BLaER1 treated with 17β-estradiol and CSF1 and Interleukin-3, amounts not matched to agents 10 nM and 100 nM (cell line): ENCODE measurements at regions not wholly inside any gene's neighbourhood (a gene's known extent, or its start where the extent isn't known, plus 50 kb on each side); places are given as distances from the start of the nearest gene placed in this dataset.
"Not testable (repeated sequence)": the region's sequence is repeated elsewhere in the genome, so short reads cannot be mapped to it uniquely, and the experiment has no call there.

ENCODE experiments used
- H3K27ac ChIP-seq, 11 experiments: shearing (Covaris generic); formaldehyde crosslinking; 2 replicates each; pipeline ENCODE4 v1.8.1; 2022
- H3K27me3 ChIP-seq, 11 experiments: shearing (Covaris generic); formaldehyde crosslinking; 2 replicates each; pipeline ENCODE4 v1.8.1; 2022
- H3K36me3 ChIP-seq, 11 experiments: shearing (Covaris generic); formaldehyde crosslinking; 2 replicates each; pipeline ENCODE4 v1.8.1; 2022
- H3K4me1 ChIP-seq, 10 experiments: shearing (Covaris generic); formaldehyde crosslinking; 2 replicates each; pipeline ENCODE4 v1.8.1; 2022
- H3K4me2 ChIP-seq, 11 experiments: shearing (Covaris generic); formaldehyde crosslinking; 2 replicates each; pipeline ENCODE4 v1.8.1; 2022
- H3K4me3 ChIP-seq, 10 experiments: shearing (Covaris generic); formaldehyde crosslinking; 2 replicates each; pipeline ENCODE4 v1.8.1; 2022
- H3K9ac ChIP-seq, 11 experiments: shearing (Covaris generic); formaldehyde crosslinking; 2 replicates each; pipeline ENCODE4 v1.8.1; 2022
- H3K9me3 ChIP-seq, 11 experiments: shearing (Covaris generic); formaldehyde crosslinking; replicated peaks in 1 of 11; 2 replicates each; pipeline ENCODE4 v1.8.1; 2022
- H4K20me1 ChIP-seq, 11 experiments: shearing (Covaris generic); formaldehyde crosslinking; 2 replicates each; pipeline ENCODE4 v1.8.1; 2022
- Cebpa-rat ChIP-seq, 11 experiments: shearing (Covaris generic); IDR thresholded peaks; 2 replicates each; pipeline ENCODE4 v1.8.1; 2022

DNA sequence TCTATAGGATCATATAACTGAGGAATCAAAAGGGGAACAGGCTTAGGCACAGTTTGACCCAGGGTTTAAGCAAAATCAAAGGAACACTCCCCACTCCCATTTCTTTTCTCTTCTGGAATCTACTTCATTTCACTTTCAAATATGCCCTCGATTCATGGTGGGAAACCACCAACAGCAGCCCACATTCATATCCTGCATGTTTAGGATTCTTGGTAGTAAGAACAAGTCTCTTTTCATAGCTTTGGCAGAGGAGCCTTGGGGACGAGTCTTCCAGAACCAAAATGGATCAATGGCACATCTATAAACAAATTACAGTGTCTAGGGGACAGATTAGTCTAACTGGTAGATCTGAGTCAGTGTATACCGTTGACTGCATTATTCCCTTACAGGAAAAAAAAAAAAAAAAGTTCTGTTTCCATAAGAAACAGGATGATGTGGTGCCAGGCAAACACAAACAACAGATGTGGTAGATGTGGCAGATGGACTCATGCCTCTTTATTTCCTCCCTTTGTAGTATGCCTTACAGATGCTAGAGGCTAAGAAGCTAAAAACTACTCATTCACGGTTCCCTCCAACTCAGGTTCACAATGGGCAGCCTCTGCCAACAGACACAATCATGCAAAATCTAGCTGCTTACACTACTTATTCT lies 578.3 kb upstream of the ADAMTS9 start:
- H3K9me3 ChIP-seq = peaks cover 0 to 19% (median 8%) of the 10 kb centered on the region in 11 experiments; a peak in 15 of 22 replicates
- no peak overlapping the region for H3K27ac ChIP-seq
- TF ChIP-seq Cebpa-rat (IDR thresholded peaks at IDR 0.05) = no peak
- no peak overlapping the region for H3K4me2 ChIP-seq
- no peaks in the 10 kb centered on the region for H4K20me1 ChIP-seq
- H3K4me1 ChIP-seq = no peaks in the 10 kb centered on the region
- H3K9ac ChIP-seq = no peak overlapping the region
- no peaks in the 10 kb centered on the region for H3K36me3 ChIP-seq
- H3K4me3 ChIP-seq = no peak overlapping the region
- no peaks in the 10 kb centered on the region for H3K27me3 ChIP-seq

GRCh38 chr3:65265511-65265910 lies 577.7 kb upstream of the ADAMTS9 start:
- no peaks in the 10 kb centered on the region for H4K20me1 ChIP-seq
- H3K4me3 ChIP-seq = no peak overlapping the region
- H3K9ac ChIP-seq = no peak overlapping the region
- H3K36me3 ChIP-seq = no peaks in the 10 kb centered on the region
- peaks cover 0 to 25% (median 9%) of the 10 kb centered on the region in 11 experiments; a peak in 15 of 22 replicates for H3K9me3 ChIP-seq
- no peaks in the 10 kb centered on the region for H3K4me1 ChIP-seq
- no peak for TF ChIP-seq Cebpa-rat (IDR thresholded peaks at IDR 0.05)
- no peak overlapping the region for H3K27ac ChIP-seq
- H3K4me2 ChIP-seq = no peak overlapping the region
- H3K27me3 ChIP-seq = no peaks in the 10 kb centered on the region

- no peaks in the 10 kb centered on the region for H4K20me1 ChIP-seq
- no peak overlapping the region for H3K4me3 ChIP-seq
- peaks cover 0 to 12% (median 7%) of the 10 kb centered on the region in 11 experiments; a peak in 13 of 22 replicates for H3K9me3 ChIP-seq
- no peak overlapping the region for H3K9ac ChIP-seq
- H3K36me3 ChIP-seq = no peaks in the 10 kb centered on the region
- no peaks in the 10 kb centered on the region for H3K4me1 ChIP-seq
- no peak overlapping the region for H3K4me2 ChIP-seq
- H3K27me3 ChIP-seq = no peaks in the 10 kb centered on the region
- H3K27ac ChIP-seq = no peak overlapping the region
- no peak for TF ChIP-seq Cebpa-rat (IDR thresholded peaks at IDR 0.05)
These were observed 574.7 kb upstream of the ADAMTS9 start for GRCh38 chr3:65262548-65262947.

GRCh38 chr3:65259946-65260345 lies 572.1 kb upstream of the ADAMTS9 start:
- H3K4me3 ChIP-seq = no peak overlapping the region
- H3K27ac ChIP-seq = no peak overlapping the region
- no peak overlapping the region for H3K9ac ChIP-seq
- no peaks in the 10 kb centered on the region for H3K36me3 ChIP-seq
- no peaks in the 10 kb centered on the region for H3K27me3 ChIP-seq
- H3K9me3 ChIP-seq = peaks cover 0 to 19% (median 9%) of the 10 kb centered on the region in 11 experiments; a peak in 14 of 22 replicates
- H3K4me2 ChIP-seq = no peak overlapping the region
- TF ChIP-seq Cebpa-rat (IDR thresholded peaks at IDR 0.05) = no peak
- no peaks in the 10 kb centered on the region for H4K20me1 ChIP-seq
- no peaks in the 10 kb centered on the region for H3K4me1 ChIP-seq

DNA sequence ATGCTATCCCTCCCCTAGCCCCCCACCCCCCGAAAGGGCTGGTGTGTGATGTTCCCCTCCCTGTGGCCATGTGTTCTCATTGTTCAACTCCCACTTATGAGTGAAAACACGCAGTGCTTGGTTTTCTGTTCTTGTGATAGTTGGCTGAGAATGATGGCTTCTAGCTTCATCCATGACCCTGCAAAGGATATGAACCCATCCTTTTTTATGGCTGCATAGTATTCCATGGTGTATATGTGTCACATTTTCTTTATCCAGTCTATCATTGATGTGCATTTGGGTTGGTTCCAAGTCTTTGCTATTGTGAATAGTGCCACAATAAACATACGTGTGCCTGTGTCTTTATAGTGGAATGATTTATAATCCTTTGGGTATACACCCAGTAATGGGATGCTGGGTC lies 565.1 kb upstream of the ADAMTS9 start:
- H3K27me3 ChIP-seq, H3K27ac ChIP-seq, H3K9ac ChIP-seq, H3K4me3 ChIP-seq, H3K36me3 ChIP-seq, H4K20me1 ChIP-seq, H3K4me1 ChIP-seq, H3K4me2 ChIP-seq: not testable (repeated sequence)
- peaks cover 0 to 20% (median 8%) of the 10 kb centered on the region in 11 experiments; a peak in 5 of 22 replicates for H3K9me3 ChIP-seq

- no peaks in the 10 kb centered on the region for H3K4me1 ChIP-seq
- H3K9me3 ChIP-seq = peaks cover 0 to 20% (median 8%) of the 10 kb centered on the region in 11 experiments; a peak in 5 of 22 replicates
- no peak overlapping the region for H3K4me2 ChIP-seq
- H4K20me1 ChIP-seq = no peaks in the 10 kb centered on the region
- no peaks in the 10 kb centered on the region for H3K36me3 ChIP-seq
- no peak overlapping the region for H3K4me3 ChIP-seq
- no peak overlapping the region for H3K27ac ChIP-seq
- H3K9ac ChIP-seq = no peak overlapping the region
- no peak for TF ChIP-seq Cebpa-rat (IDR thresholded peaks at IDR 0.05)
- H3K27me3 ChIP-seq = no peaks in the 10 kb centered on the region
These were observed 564.5 kb upstream of the ADAMTS9 start for GRCh38 chr3:65252266-65252665.

DNA sequence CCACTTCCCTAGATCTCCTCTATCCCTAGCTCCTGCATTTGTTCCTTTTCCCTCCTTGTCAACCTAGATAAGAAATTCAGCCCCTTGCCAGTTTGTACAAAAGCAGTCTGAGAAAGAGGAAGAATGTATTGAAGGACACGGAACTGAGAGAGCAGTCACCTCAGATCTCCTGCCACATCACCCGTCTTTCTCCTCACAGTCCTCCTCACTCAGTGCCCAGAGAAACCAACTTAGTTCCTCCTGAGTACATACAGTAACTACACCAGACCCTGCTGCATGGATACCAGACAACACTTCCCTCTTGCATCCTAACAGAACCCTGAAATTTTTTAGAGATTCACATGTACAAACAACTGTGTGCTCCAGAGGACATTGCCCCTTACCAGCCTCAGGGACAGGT lies 563.6 kb upstream of the ADAMTS9 start:
- Histone ChIP-seq H3K4me3 (no peak overlapping the region), H3K9me3 (peaks cover 0 to 20% (median 8%) of the 10 kb centered on the region in 11 experiments; a peak in 5 of 22 replicates), H3K36me3 (no peaks in the 10 kb centered on the region), H3K27me3 (no peaks in the 10 kb centered on the region), H4K20me1 (no peaks in the 10 kb centered on the region), H3K4me1 (no peaks in the 10 kb centered on the region), H3K27ac (no peak overlapping the region), H3K9ac (no peak overlapping the region), H3K4me2 (no peak overlapping the region)
- no peak for TF ChIP-seq Cebpa-rat (IDR thresholded peaks at IDR 0.05)

DNA sequence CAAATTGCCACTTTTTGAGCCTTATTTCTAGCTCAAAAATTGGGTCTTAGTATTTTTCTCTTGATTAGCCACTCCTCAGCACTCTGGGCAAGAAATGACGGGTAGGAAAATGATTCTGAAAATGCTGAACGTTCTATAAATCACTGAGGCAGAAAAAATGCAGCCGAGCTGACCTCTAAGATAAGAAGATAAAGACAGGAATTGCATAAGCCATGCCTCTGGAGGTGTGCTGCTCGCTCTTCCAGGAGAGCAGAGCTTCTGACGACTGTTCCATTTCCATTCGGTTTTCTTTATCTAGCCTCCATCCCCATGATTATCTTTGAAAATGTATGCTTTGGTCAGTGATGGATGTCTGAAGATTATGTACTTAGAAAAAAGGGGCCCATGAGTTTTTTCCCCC lies 558.8 kb upstream of the ADAMTS9 start:
- Histone ChIP-seq H3K4me2 (no peak overlapping the region), H3K9me3 (no peaks in the 10 kb centered on the region), H3K9ac (no peak overlapping the region), H3K27ac (no peak overlapping the region), H3K4me3 (no peak overlapping the region), H3K4me1 (no peaks in the 10 kb centered on the region), H3K27me3 (no peaks in the 10 kb centered on the region), H4K20me1 (no peaks in the 10 kb centered on the region), H3K36me3 (no peaks in the 10 kb centered on the region)
- TF ChIP-seq Cebpa-rat (IDR thresholded peaks at IDR 0.05) = no peak

DNA sequence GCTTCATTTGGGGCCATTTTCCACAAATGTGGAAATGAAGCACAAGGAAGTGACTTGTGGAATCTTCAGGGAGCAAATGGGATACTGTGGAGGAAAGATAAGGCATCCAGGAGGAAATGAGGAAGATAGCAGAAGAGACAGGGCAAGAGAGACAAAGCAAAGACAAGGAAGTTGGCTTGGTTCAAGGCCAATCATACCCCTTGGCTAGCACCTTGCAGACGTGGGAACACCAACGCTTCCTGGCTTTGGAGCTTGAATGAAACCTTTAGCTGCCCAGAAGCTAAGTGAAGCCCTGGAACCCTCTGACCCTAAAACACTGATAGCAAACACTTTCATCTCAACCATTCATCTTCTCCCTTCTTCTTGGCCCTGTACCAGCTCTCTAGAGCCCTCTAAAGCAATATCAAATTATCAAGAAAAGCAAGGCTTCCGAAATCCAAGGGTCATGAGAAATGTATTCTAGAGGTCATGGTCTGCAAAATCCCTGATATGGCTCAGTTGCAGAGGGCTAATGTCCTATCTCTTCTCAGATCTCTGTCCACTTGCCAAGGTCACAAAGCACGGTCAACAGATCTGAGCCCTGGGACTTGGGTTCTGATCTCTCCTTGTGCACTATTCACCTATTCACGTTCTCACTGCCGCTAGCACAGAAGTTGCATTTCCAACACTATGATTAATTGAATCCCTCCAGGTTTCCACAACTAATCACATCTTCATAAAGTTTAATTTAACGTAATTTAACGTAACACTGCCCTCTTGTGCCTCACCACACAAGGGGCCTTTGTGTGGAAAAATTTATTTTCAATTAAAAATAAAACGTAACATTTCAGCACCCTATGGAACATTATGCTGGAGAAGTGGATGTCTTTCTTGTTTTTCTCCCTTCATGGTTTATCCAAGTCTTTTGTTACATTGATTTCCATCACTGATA lies 557.6 kb upstream of the ADAMTS9 start:
- no peak for TF ChIP-seq Cebpa-rat (IDR thresholded peaks at IDR 0.05)
- Histone ChIP-seq H3K27ac (no peak overlapping the region), H3K9ac (no peak overlapping the region)

More for the DNA sequence above, 557.6 kb upstream of the ADAMTS9 start:
- H3K4me3 ChIP-seq = no peak overlapping the region
- H3K27me3 ChIP-seq = no peaks in the 10 kb centered on the region
- H4K20me1 ChIP-seq = no peaks in the 10 kb centered on the region
- H3K4me1 ChIP-seq = no peaks in the 10 kb centered on the region
- no peaks in the 10 kb centered on the region for H3K36me3 ChIP-seq
- H3K4me2 ChIP-seq = no peak overlapping the region
- no peaks in the 10 kb centered on the region for H3K9me3 ChIP-seq
